SU-DHL-6 (cell line): ENCODE measurements at regions not wholly inside any gene's neighbourhood (a gene's known extent, or its start where the extent isn't known, plus 50 kb on each side); places are given as distances from the start of the nearest gene placed in this dataset.

ENCODE experiments used
- H2AFZ ChIP-seq: fragments of 200-600 bp; sonication (generic); 2 replicates; pipeline ENCODE4 v1.6.1; 2014; ENCODE audit warnings: low read depth, mild to moderate bottlenecking, moderate library complexity, mixed read lengths, antibody characterized with exemption, low read length; ENCODE audit not compliant: severe bottlenecking
- H3F3A ChIP-seq: fragments of 200-600 bp; shearing (Covaris generic); 2 replicates; pipeline ENCODE4 v1.6.0; 2016; ENCODE audit warnings: antibody characterized with exemption, mild to moderate bottlenecking; ENCODE audit not compliant: insufficient read depth
- H3K27ac ChIP-seq: fragments of 200-600 bp; sonication (generic); 2 replicates; pipeline ENCODE4 v1.5.1; 2016; ENCODE audit warnings: low read depth, mild to moderate bottlenecking, low read length, moderate library complexity, mixed read lengths
- H3K27me3 ChIP-seq: fragments of 200-600 bp; sonication (generic), shearing (Covaris generic); 2 replicates; pipeline ENCODE4 v1.6.0; 2014; ENCODE audit warnings: mild to moderate bottlenecking, low read length
- H3K36me3 ChIP-seq: fragments of 200-600 bp; sonication (generic); 2 replicates; pipeline ENCODE4 v1.6.1; 2014; ENCODE audit warnings: mild to moderate bottlenecking, low read length, mixed read lengths
- H3K4me2 ChIP-seq: fragments of 300-600, 200-600 bp; shearing (Covaris generic), sonication (generic); 2 replicates; pipeline ENCODE4 v1.6.0; 2014; ENCODE audit warnings: low read length, low read depth, mild to moderate bottlenecking; ENCODE audit not compliant: poor library complexity, severe bottlenecking
- H3K4me3 ChIP-seq: fragments of 200-600 bp; sonication (generic); 2 replicates; pipeline ENCODE4 v1.5.1; 2014; ENCODE audit warnings: antibody characterized with exemption, low read length, mild to moderate bottlenecking, mixed read lengths; ENCODE audit not compliant: insufficient read depth, poor library complexity, severe bottlenecking
- H3K79me2 ChIP-seq: fragments of 200-600 bp; sonication (generic); 2 replicates; pipeline ENCODE4 v1.6.1; 2014; ENCODE audit warnings: mild to moderate bottlenecking, low read length, moderate library complexity; ENCODE audit not compliant: insufficient read depth
- H3K9ac ChIP-seq: fragments of 200-600 bp; sonication (generic); 2 replicates; pipeline ENCODE4 v1.7.0; 2014; ENCODE audit warnings: mild to moderate bottlenecking, low read length
- H3K9me2 ChIP-seq: fragments of 200-600 bp; sonication (generic); replicated peaks from 2 replicates; pipeline ENCODE4 v1.6.1; 2014; ENCODE audit warnings: low read length; ENCODE audit not compliant: insufficient read depth
- H3K9me3 ChIP-seq: fragments of 200-600 bp; sonication (generic); 2 replicates; pipeline ENCODE4 v1.6.1; 2014; ENCODE audit warnings: low read length, mixed read lengths; ENCODE audit not compliant: insufficient read depth
- H4K20me1 ChIP-seq: fragments of 200-600 bp; sonication (generic); 2 replicates; pipeline ENCODE4 v1.6.1; 2014; ENCODE audit warnings: low read depth, mild to moderate bottlenecking, antibody characterized with exemption, low read length, moderate library complexity, mixed read lengths
- CTCF ChIP-seq: fragments of 200-600 bp; sonication (generic); IDR thresholded peaks from one replicate; pipeline ENCODE4 v1.5.1; 2017; ENCODE audit warnings: antibody characterized with exemption, mild to moderate bottlenecking, low read length, moderate library complexity; ENCODE audit not compliant: insufficient read depth, poor library complexity, severe bottlenecking
- EZH2phosphoT487 ChIP-seq: fragments of 200-600 bp; sonication (generic), shearing (Covaris generic); conservative IDR thresholded peaks from 2 replicates; pipeline ENCODE4 v1.6.1; 2018; ENCODE audit warnings: mild to moderate bottlenecking, antibody characterized with exemption, low read length, moderate library complexity, mixed read lengths

- TF ChIP-seq EZH2phosphoT487 (no peak), CTCF (no peak)
- H3F3A ChIP-seq: no peaks in the 10 kb centered on the region
- no peaks in the 10 kb centered on the region for H3K9me3 ChIP-seq
- H4K20me1 ChIP-seq: no peaks in the 10 kb centered on the region
- H2AFZ ChIP-seq: no peak overlapping the region
- no peaks in the 10 kb centered on the region for H3K79me2 ChIP-seq
- H3K4me3 ChIP-seq: no peak overlapping the region
- no peak overlapping the region for H3K4me2 ChIP-seq
- no peaks in the 10 kb centered on the region for H3K36me3 ChIP-seq
- no peaks in the 10 kb centered on the region for H3K9me2 ChIP-seq
- no peak overlapping the region for H3K27ac ChIP-seq
- no peaks in the 10 kb centered on the region for H3K27me3 ChIP-seq
- H3K9ac ChIP-seq: no peak overlapping the region
These were observed 134.9 kb upstream of the IPO9 start for GRCh38 chr1:201693890-201694607.

DNA sequence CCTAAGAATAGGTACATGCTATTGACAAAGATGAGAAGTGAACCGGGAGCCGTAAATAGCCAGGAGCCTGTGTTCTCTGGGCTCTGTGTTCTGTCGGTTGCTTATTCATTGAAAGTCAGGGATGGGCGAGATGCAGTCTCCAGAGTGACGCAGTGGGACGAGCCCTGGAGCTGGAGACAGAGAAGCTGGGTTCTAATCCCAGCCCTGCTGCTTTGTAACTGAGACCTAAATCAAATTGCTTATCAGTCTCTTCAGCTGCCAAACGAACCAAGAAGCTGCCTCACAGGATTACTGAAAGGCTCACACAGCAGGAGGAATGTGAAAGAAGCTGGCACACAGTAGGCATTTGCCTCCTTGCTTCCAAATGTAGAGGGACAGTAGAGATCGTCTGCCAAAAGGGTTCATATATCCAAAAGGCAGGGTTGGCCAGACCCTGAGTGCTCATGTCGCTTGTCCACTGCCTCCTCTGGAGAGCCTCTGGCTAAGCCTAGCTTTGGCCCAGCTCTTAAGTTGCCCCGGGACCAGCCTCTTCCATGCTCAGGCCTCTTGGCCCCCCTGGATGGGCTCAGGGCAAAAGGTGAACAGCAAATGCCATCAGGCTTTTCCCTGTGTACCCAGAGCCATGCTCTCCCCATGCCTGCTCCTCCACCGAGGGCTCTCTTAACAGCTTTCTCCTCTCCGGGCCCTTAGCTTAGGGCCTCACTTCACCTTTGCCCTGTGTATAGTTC is 134.2 kb upstream of the IPO9 start:
- H3F3A ChIP-seq: no peaks in the 10 kb centered on the region
- H3K4me2 ChIP-seq: no peak overlapping the region
- no peaks in the 10 kb centered on the region for H3K36me3 ChIP-seq
- H3K9me3 ChIP-seq: no peaks in the 10 kb centered on the region
- H3K27ac ChIP-seq: no peak overlapping the region
- H2AFZ ChIP-seq: no peak overlapping the region
- TF ChIP-seq EZH2phosphoT487: no peak
- no peak for TF ChIP-seq CTCF
- no peak overlapping the region for H3K9ac ChIP-seq
- no peak overlapping the region for H3K4me3 ChIP-seq
- no peaks in the 10 kb centered on the region for H3K27me3 ChIP-seq
- H3K79me2 ChIP-seq: no peaks in the 10 kb centered on the region
- H3K9me2 ChIP-seq: no peaks in the 10 kb centered on the region
- no peaks in the 10 kb centered on the region for H4K20me1 ChIP-seq

- Histone ChIP-seq H3K27me3 (no peaks in the 10 kb centered on the region), H3K9ac (no peak overlapping the region), H3K9me2 (no peaks in the 10 kb centered on the region), H3K9me3 (no peaks in the 10 kb centered on the region), H3F3A (no peaks in the 10 kb centered on the region), H3K27ac (no peak overlapping the region), H2AFZ (no peak overlapping the region), H3K36me3 (no peaks in the 10 kb centered on the region), H3K79me2 (no peaks in the 10 kb centered on the region), H3K4me2 (no peak overlapping the region), H4K20me1 (no peaks in the 10 kb centered on the region), H3K4me3 (no peak overlapping the region)
- TF ChIP-seq CTCF (no peak), EZH2phosphoT487 (no peak)
These were observed 133.3 kb upstream of the IPO9 start for GRCh38 chr1:201695607-201696006.
